NCI-H1092 treated with DMSO at 0.1 percent for 48 hours (cell line): ENCODE measurements at regions not wholly inside any gene's neighbourhood (a gene's known extent, or its start where the extent isn't known, plus 50 kb on each side); places are given as distances from the start of the nearest gene placed in this dataset.

ENCODE experiments used
- DNase-seq: peaks from one replicate; lab custom pipeline; 2025; lab: John Stamatoyannopoulos, UW

GRCh38 chr2:150165988-150166312 is 321.5 kb downstream of the RND3 start:
- DNase-seq: no peak

GRCh38 chr2:150165442-150165841 is 322.0 kb downstream of the RND3 start:
- no peak for DNase-seq

GRCh38 chr2:150162241-150162942 is 325.1 kb downstream of the RND3 start:
- no peak for DNase-seq

GRCh38 chr2:150160058-150160457 is 327.4 kb downstream of the RND3 start:
- no peak for DNase-seq

- DNase-seq: no peak
These were observed 328.2 kb downstream of the RND3 start for GRCh38 chr2:150159300-150159699.

- DNase-seq: no peak
These were observed 330.6 kb downstream of the RND3 start for GRCh38 chr2:150156876-150157275.

- no peak for DNase-seq
These were observed 331.1 kb downstream of the RND3 start for GRCh38 chr2:150156415-150156814.

- no peak for DNase-seq
These were observed 333.1 kb downstream of the RND3 start for GRCh38 chr2:150154308-150154797.

- DNase-seq: no peak
These were observed 333.7 kb downstream of the RND3 start for GRCh38 chr2:150153646-150154307.

GRCh38 chr2:150152230-150152629 is 335.2 kb downstream of the RND3 start:
- no peak for DNase-seq

- no peak for DNase-seq
These were observed 337.3 kb downstream of the RND3 start for GRCh38 chr2:150150144-150150543.

GRCh38 chr2:150147889-150148683 is 339.4 kb downstream of the RND3 start:
- DNase-seq: no peak

GRCh38 chr2:150146879-150147278 is 340.6 kb downstream of the RND3 start:
- DNase-seq: no peak

GRCh38 chr2:150145299-150145692 is 342.2 kb downstream of the RND3 start:
- DNase-seq: no peak

GRCh38 chr2:150144546-150145298 is 342.7 kb downstream of the RND3 start:
- no peak for DNase-seq

- DNase-seq: no peak
These were observed 344.4 kb downstream of the RND3 start for GRCh38 chr2:150143087-150143536.

GRCh38 chr2:150142561-150142960 is 344.9 kb downstream of the RND3 start:
- DNase-seq: no peak

- DNase-seq: no peak
These were observed 346.1 kb downstream of the RND3 start for GRCh38 chr2:150141226-150142001.

GRCh38 chr2:150140777-150141176 is 346.7 kb downstream of the RND3 start:
- no peak for DNase-seq

- no peak for DNase-seq
These were observed 348.9 kb downstream of the RND3 start for GRCh38 chr2:150138587-150138986.

- DNase-seq: no peak
These were observed 350.0 kb downstream of the RND3 start for GRCh38 chr2:150137338-150138069.
